A204.1 (cell line): ENCODE measurements at regions not wholly inside any gene's neighbourhood (a gene's known extent, or its start where the extent isn't known, plus 50 kb on each side); places are given as distances from the start of the nearest gene placed in this dataset.

Experiments used
- FAIRE-seq: peaks from 2 replicates; lab custom pipeline; 2012; peaks lifted over from hg19 to GRCh38; lab: Jason Lieb, UNC

GRCh38 chr15:97027772-97028171, 697.3 kb downstream of the NR2F2 start:
- FAIRE-seq, result no peak

GRCh38 chr15:97030251-97030650, 699.8 kb downstream of the NR2F2 start:
- FAIRE-seq, result no peak

GRCh38 chr15:97036301-97036700, 705.8 kb downstream of the NR2F2 start:
- FAIRE-seq, result no peak

- no peak for FAIRE-seq
Observed at GRCh38 chr15:97037080-97037479, 706.6 kb downstream of the NR2F2 start.

- FAIRE-seq, result no peak
Observed at GRCh38 chr15:97045666-97046421, 715.3 kb downstream of the NR2F2 start.

GRCh38 chr15:97052513-97052912, 722.0 kb downstream of the NR2F2 start:
- no peak for FAIRE-seq

GRCh38 chr15:97053635-97054034, 723.1 kb downstream of the NR2F2 start:
- no peak for FAIRE-seq

- no peak for FAIRE-seq
Observed at GRCh38 chr15:97057503-97057902, 727.0 kb downstream of the NR2F2 start.

- no peak for FAIRE-seq
Observed at GRCh38 chr15:97059281-97059680, 728.8 kb downstream of the NR2F2 start.

- no peak for FAIRE-seq
Observed at GRCh38 chr15:97061392-97061791, 730.9 kb downstream of the NR2F2 start.

- FAIRE-seq, result no peak
Observed at GRCh38 chr15:97071668-97072067, 741.2 kb downstream of the NR2F2 start.

GRCh38 chr15:97072545-97072944, 742.0 kb downstream of the NR2F2 start:
- FAIRE-seq, result no peak

- no peak for FAIRE-seq
Observed at GRCh38 chr15:97076011-97076410, 745.5 kb downstream of the NR2F2 start.

GRCh38 chr15:97077975-97078374, 747.5 kb downstream of the NR2F2 start:
- FAIRE-seq, result no peak

- no peak for FAIRE-seq
Observed at GRCh38 chr15:97078591-97078990, 748.1 kb downstream of the NR2F2 start.

- FAIRE-seq, result no peak
Observed at GRCh38 chr15:97081666-97082226, 751.2 kb downstream of the NR2F2 start.

GRCh38 chr15:97082830-97083229, 752.3 kb downstream of the NR2F2 start:
- FAIRE-seq, result no peak

- FAIRE-seq, result no peak
Observed at GRCh38 chr15:97084650-97085049, 754.1 kb downstream of the NR2F2 start.

- no peak for FAIRE-seq
Observed at GRCh38 chr15:97085731-97086130, 755.2 kb downstream of the NR2F2 start.

GRCh38 chr15:97087006-97087741, 756.7 kb downstream of the NR2F2 start:
- FAIRE-seq, result no peak

- no peak for FAIRE-seq
Observed at GRCh38 chr15:97091093-97091492, 760.6 kb downstream of the NR2F2 start.

GRCh38 chr15:97092656-97093055, 762.2 kb downstream of the NR2F2 start:
- FAIRE-seq, result no peak

- no peak for FAIRE-seq
Observed at GRCh38 chr15:97096303-97096835, 765.9 kb downstream of the NR2F2 start.
